OCI-LY7 (cell line): ENCODE measurements at regions not wholly inside any gene's neighbourhood (a gene's known extent, or its start where the extent isn't known, plus 50 kb on each side); places are given as distances from the start of the nearest gene placed in this dataset.
"Not testable (repeated sequence)": the region's sequence is repeated elsewhere in the genome, so short reads cannot be mapped to it uniquely, and the experiment has no call there.

Experiments
- BruUV-seq: library from RNA; stranded (reverse); fragments of 400-500 nt; replicated peaks from 2 replicates; lab custom pipeline; 2021; lab: Mats Ljungman, UMichigan
- CTCF ChIA-PET: fragments of 300-600 bp; sonication (Branson Sonifier 250); formaldehyde crosslinking; loops from one replicate; lab custom pipeline; 2022; ENCODE audit warnings: antibody characterized with exemption; ENCODE audit not compliant: unreplicated experiment; lab: Charles Lee
- POLR2A ChIA-PET: fragments of 300-600 bp; sonication (Branson Sonifier 250); formaldehyde crosslinking; loops from one replicate; lab custom pipeline; 2022; ENCODE audit warnings: antibody characterized with exemption; lab: Charles Lee
- DNase-seq: peaks from one replicate; pipeline ENCODE4 v3.0.0-alpha.2; 2015; ENCODE audit warnings: low spot score
- H2AFZ ChIP-seq: fragments of 200-600 bp; sonication (generic), shearing (Covaris generic); 2 replicates; pipeline ENCODE4 v1.6.1; 2014; ENCODE audit warnings: mild to moderate bottlenecking, antibody characterized with exemption, low read length, moderate library complexity
- H3K27ac ChIP-seq: fragments of 200-600 bp; sonication (generic); 2 replicates; pipeline ENCODE4 v1.5.1; 2014; ENCODE audit warnings: mixed run types, low read depth, mild to moderate bottlenecking, moderate library complexity, low read length, inconsistent platforms; ENCODE audit not compliant: poor library complexity, severe bottlenecking
- H3K36me3 ChIP-seq: fragments of 200-600 bp; sonication (generic); 2 replicates; pipeline ENCODE4 v1.6.1; 2014; ENCODE audit warnings: mild to moderate bottlenecking, antibody characterized with exemption, low read length, moderate library complexity, mixed read lengths; ENCODE audit not compliant: insufficient read depth
- H3K4me1 ChIP-seq: fragments of 200-600 bp; sonication (generic); 2 replicates; pipeline ENCODE4 v1.5.1; 2014; ENCODE audit warnings: mild to moderate bottlenecking, low read length; ENCODE audit not compliant: insufficient read depth, poor library complexity, severe bottlenecking
- H3K4me2 ChIP-seq: fragments of 200-600 bp; sonication (generic); 2 replicates; pipeline ENCODE4 v1.6.1; 2014; ENCODE audit warnings: mild to moderate bottlenecking, low read length
- H3K4me3 ChIP-seq: fragments of 200-600 bp; sonication (generic); 2 replicates; pipeline ENCODE4 v1.5.1; 2014; ENCODE audit warnings: mild to moderate bottlenecking, low read depth, low read length; ENCODE audit not compliant: poor library complexity, severe bottlenecking
- H3K79me2 ChIP-seq: fragments of 200-600 bp; sonication (generic); 2 replicates; pipeline ENCODE4 v1.6.1; 2016; ENCODE audit warnings: low read depth, mild to moderate bottlenecking, low read length, moderate library complexity, mixed read lengths; ENCODE audit not compliant: insufficient read depth
- H3K9me2 ChIP-seq: fragments of 200-600 bp; sonication (generic); 2 replicates; pipeline ENCODE4 v1.6.1; 2016; ENCODE audit warnings: mild to moderate bottlenecking, low read length, mixed read lengths; ENCODE audit not compliant: insufficient read depth
- H3K9me3 ChIP-seq: fragments of 200-600 bp; sonication (generic); 2 replicates; pipeline ENCODE4 v1.6.1; 2014; ENCODE audit warnings: mild to moderate bottlenecking, mixed run types, low read length, mixed read lengths
- H4K20me1 ChIP-seq: fragments of 200-600 bp; sonication (generic); 2 replicates; pipeline ENCODE4 v1.6.1; 2014; ENCODE audit warnings: mild to moderate bottlenecking, antibody characterized with exemption, low read length, moderate library complexity, mixed read lengths; ENCODE audit not compliant: insufficient read depth
- CTCF ChIP-seq: fragments of 200-600 bp; sonication (generic); conservative IDR thresholded peaks from 2 replicates; pipeline ENCODE4 v1.5.1; 2014; ENCODE audit warnings: mild to moderate bottlenecking, antibody characterized with exemption, low read length, moderate library complexity, mixed read lengths
- EZH2phosphoT487 ChIP-seq: fragments of 200-600 bp; sonication (generic); IDR thresholded peaks from 2 replicates; pipeline ENCODE4 v1.6.1; 2018; ENCODE audit warnings: low read depth, borderline replicate concordance, mild to moderate bottlenecking, mixed run types, antibody characterized with exemption, low read length, moderate library complexity, mixed read lengths
- intact Hi-C: fragments of 100-400 bp; cut with micrococcal nuclease; formaldehyde crosslinking; loops from one replicate; pipeline ENCODE4 v1.10.0; 2022; ENCODE audit not compliant: unreplicated experiment

- H3K79me2 ChIP-seq = no peaks in the 10 kb centered on the region
- intact Hi-C loops = no loop called here
Measured at GRCh38 chr14:61610900-61611299, 84.4 kb upstream of the HIF1A start.

GRCh38 chr14:61611880-61612630 lies 83.3 kb upstream of the HIF1A start:
- H3K27ac ChIP-seq = no peak overlapping the region
- H3K9me2 ChIP-seq = no peaks in the 10 kb centered on the region
- peak overlapping the region; percentile 14; the same call in 1 of the 2 replicates for H2AFZ ChIP-seq
- ChIA-PET CTCF (no interaction called here), POLR2A (interaction anchor here (0.5 to 1.2 kb wide), 5 partner anchors 8 to 56 kb away, joined by 3 to 5 read pairs (median 3); no protein-coding TSS in a partner anchor)
- no peaks in the 10 kb centered on the region for H3K79me2 ChIP-seq
- H4K20me1 ChIP-seq = no peaks in the 10 kb centered on the region
- H3K4me3 ChIP-seq = no peak overlapping the region
- H3K4me2 ChIP-seq = no peak overlapping the region
- intact Hi-C loops = no loop called here
- no peak for DNase-seq
- peaks cover 38% of the 10 kb centered on the region for H3K4me1 ChIP-seq
- H3K36me3 ChIP-seq = no peaks in the 10 kb centered on the region
- BruUV-seq = no TSS peak
- no peaks in the 10 kb centered on the region for H3K9me3 ChIP-seq
- TF ChIP-seq CTCF (no peak), EZH2phosphoT487 (no peak)

More at GRCh38 chr14:61610900-61611299, 84.4 kb upstream of the HIF1A start:
- Histone ChIP-seq H3K4me3 (no peak overlapping the region), H2AFZ (peak overlapping the region; percentile 34; the same call in 1 of the 2 replicates), H3K9me2 (no peaks in the 10 kb centered on the region), H4K20me1 (no peaks in the 10 kb centered on the region), H3K36me3 (no peaks in the 10 kb centered on the region), H3K4me2 (peak overlapping the region; percentile 12; the same call in 1 of the 2 replicates), H3K27ac (no peak overlapping the region), H3K9me3 (no peaks in the 10 kb centered on the region), H3K4me1 (peaks cover 46% of the 10 kb centered on the region)
- ChIA-PET CTCF (no interaction called here), POLR2A (interaction anchor here (0.8 to 1.5 kb wide), 3 partner anchors 8 to 22 kb away, joined by 3 to 4 read pairs (median 3); no protein-coding TSS in a partner anchor)
- BruUV-seq = no TSS peak
- TF ChIP-seq EZH2phosphoT487 (no peak), CTCF (no peak)
- no peak for DNase-seq

GRCh38 chr14:61613006-61613405 lies 82.3 kb upstream of the HIF1A start:
- BruUV-seq, H3K4me2 ChIP-seq: not testable (repeated sequence)
- POLR2A ChIA-PET = interaction anchor here (0.7 kb wide), 1 partner anchor 28 kb away, joined by 3 read pairs; no protein-coding TSS in a partner anchor

More at GRCh38 chr14:61613006-61613405, 82.3 kb upstream of the HIF1A start:
- H3K4me3 ChIP-seq, H3K27ac ChIP-seq, intact Hi-C loops, DNase-seq, H3K9me2 ChIP-seq, H3K36me3 ChIP-seq, CTCF ChIA-PET, H2AFZ ChIP-seq, H4K20me1 ChIP-seq, H3K79me2 ChIP-seq, H3K9me3 ChIP-seq: not testable (repeated sequence)
- H3K4me1 ChIP-seq = peaks cover 29% of the 10 kb centered on the region
